HEK293 (cell line): ENCODE measurements at regions not wholly inside any gene's neighbourhood (a gene's known extent, or its start where the extent isn't known, plus 50 kb on each side); places are given as distances from the start of the nearest gene placed in this dataset.

Source experiments
- CTCF ChIA-PET: fragments of 350-600 bp; formaldehyde crosslinking; extraction: SDS; loops from one replicate; lab custom pipeline; 2021; ENCODE audit warnings: antibody characterized with exemption; lab: Yijun Ruan, JAX
- POLR2A ChIA-PET: fragments of 300-600 bp; formaldehyde crosslinking; extraction: SDS; loops from one replicate; lab custom pipeline; 2020; ENCODE audit warnings: antibody characterized with exemption, inconsistent platforms; lab: Yijun Ruan, JAX
- H3K27ac ChIP-seq: fragments of 200-500 bp; sonication (Bioruptor generic); 2 replicates; pipeline ENCODE4 v1.5.1; 2014; ENCODE audit warnings: low read depth, low read length, control low read depth, inconsistent platforms; ENCODE audit errors: extremely low read depth
- H3K36me3 ChIP-seq, 2 experiments: fragments of 200-500 bp in 1 of 2; sonication (Bioruptor generic) in 1 of 2; 1 replicate in 1 of 2; 2 replicates in 1 of 2; pipeline ENCODE4 v1.5.1; 2014 to 2017; ENCODE audit warnings: inconsistent platforms in 2 of 2, low read length in 2 of 2; ENCODE audit not compliant: control insufficient read depth in 2 of 2, insufficient read depth in 1 of 2
- H3K4me1 ChIP-seq: fragments of 200-500 bp; sonication (Bioruptor generic); 2 replicates; pipeline ENCODE4 v1.5.1; 2014; ENCODE audit warnings: mild to moderate bottlenecking, low read length, inconsistent platforms; ENCODE audit not compliant: control insufficient read depth, insufficient read depth
- H3K4me3 ChIP-seq: 2 replicates; pipeline ENCODE4 v1.5.1; 2011; ENCODE audit warnings: low read depth, mild to moderate bottlenecking, control low read depth, low read length, moderate library complexity
- H3K9me3 ChIP-seq: fragments of 200-500 bp; sonication (Bioruptor generic); 2 replicates; pipeline ENCODE4 v1.5.1; 2014; ENCODE audit warnings: low read depth, low read length, inconsistent platforms; ENCODE audit not compliant: control insufficient read depth, insufficient read depth
- ATF2 ChIP-seq: fragments of 450-650 bp; formaldehyde crosslinking; IDR thresholded peaks from 2 replicates; pipeline ENCODE4 v1.5.1; 2016; ENCODE audit warnings: missing biosample characterization, missing genetic modification characterization, low read depth
- CTCF ChIP-seq: fragments of 450-650 bp; formaldehyde crosslinking; IDR thresholded peaks from 2 replicates; pipeline ENCODE4 v1.5.1; 2016; ENCODE audit warnings: missing biosample characterization, missing genetic modification characterization
- KLF7 ChIP-seq: fragments of 450-650 bp; formaldehyde crosslinking; IDR thresholded peaks from 2 replicates; pipeline ENCODE4 v1.5.1; 2016; ENCODE audit warnings: missing biosample characterization, missing genetic modification characterization, borderline replicate concordance
- MEIS1 ChIP-seq: sonication (generic); formaldehyde crosslinking; IDR thresholded peaks from 2 replicates; pipeline ENCODE4 v1.8.1; 2022; ENCODE audit warnings: missing genetic modification reagents, mild to moderate bottlenecking, borderline replicate concordance
- SALL2 ChIP-seq: fragments of 450-650 bp; formaldehyde crosslinking; IDR thresholded peaks from 2 replicates; pipeline ENCODE4 v1.5.0; 2017; ENCODE audit warnings: missing biosample characterization, mild to moderate bottlenecking, missing genetic modification characterization, borderline replicate concordance
- TRIM28 ChIP-seq: IDR thresholded peaks from 2 replicates; pipeline ENCODE4 v1.6.1; 2011; ENCODE audit warnings: low read length, control low read depth, borderline replicate concordance
- ZBTB48 ChIP-seq: fragments of 450-650 bp; formaldehyde crosslinking; IDR thresholded peaks from 2 replicates; pipeline ENCODE4 v1.5.1; 2016; ENCODE audit warnings: missing biosample characterization, missing genetic modification characterization
- ZBTB7A ChIP-seq: fragments of 450-650 bp; formaldehyde crosslinking; IDR thresholded peaks from 2 replicates; pipeline ENCODE4 v1.5.1; 2016; ENCODE audit warnings: low read depth, missing biosample characterization, missing genetic modification characterization
- ZFP3 ChIP-seq: fragments of 450-650 bp; formaldehyde crosslinking; IDR thresholded peaks from 2 replicates; pipeline ENCODE4 v1.5.1; 2016; ENCODE audit warnings: low read depth, missing biosample characterization, missing genetic modification characterization
- ZFP37 ChIP-seq: fragments of 450-650 bp; formaldehyde crosslinking; IDR thresholded peaks from 2 replicates; pipeline ENCODE4 v1.5.1; 2016; ENCODE audit warnings: missing biosample characterization, missing genetic modification characterization
- ZNF266 ChIP-seq: fragments of 450-650 bp; formaldehyde crosslinking; IDR thresholded peaks from 2 replicates; pipeline ENCODE4 v1.5.1; 2016; ENCODE audit warnings: missing biosample characterization, missing genetic modification characterization, low read depth
- ZNF335 ChIP-seq: fragments of 450-650 bp; formaldehyde crosslinking; conservative IDR thresholded peaks from 2 replicates; pipeline ENCODE4 v1.5.1; 2016; ENCODE audit warnings: missing biosample characterization, missing genetic modification characterization
- ZNF350 ChIP-seq: fragments of 450-650 bp; formaldehyde crosslinking; IDR thresholded peaks from 2 replicates; pipeline ENCODE4 v1.5.0; 2017; ENCODE audit warnings: missing biosample characterization, mild to moderate bottlenecking, missing genetic modification characterization
- ZNF423 ChIP-seq: fragments of 450-650 bp; formaldehyde crosslinking; IDR thresholded peaks from 2 replicates; pipeline ENCODE4 v1.5.1; 2016; ENCODE audit warnings: missing biosample characterization, missing genetic modification characterization
- ZNF433 ChIP-seq: fragments of 450-650 bp; formaldehyde crosslinking; IDR thresholded peaks from 2 replicates; pipeline ENCODE4 v1.5.1; 2016; ENCODE audit warnings: missing biosample characterization, missing genetic modification characterization, low read depth
- ZNF501 ChIP-seq: fragments of 450-650 bp; formaldehyde crosslinking; IDR thresholded peaks from 2 replicates; pipeline ENCODE4 v1.5.1; 2016; ENCODE audit warnings: missing biosample characterization, missing genetic modification characterization
- ZNF513 ChIP-seq: fragments of 450-650 bp; IDR thresholded peaks from 2 replicates; pipeline ENCODE4 v1.5.1; 2018; ENCODE audit warnings: missing biosample characterization, missing genetic modification characterization
- ZNF521 ChIP-seq: fragments of 450-650 bp; formaldehyde crosslinking; IDR thresholded peaks from 2 replicates; pipeline ENCODE4 v1.5.1; 2017; ENCODE audit warnings: missing biosample characterization, mild to moderate bottlenecking, missing genetic modification characterization
- ZNF600 ChIP-seq: fragments of 450-650 bp; formaldehyde crosslinking; IDR thresholded peaks from 2 replicates; pipeline ENCODE4 v1.5.1; 2016; ENCODE audit warnings: missing biosample characterization, missing genetic modification characterization
- ZNF624 ChIP-seq: fragments of 450-650 bp; formaldehyde crosslinking; IDR thresholded peaks from 2 replicates; pipeline ENCODE4 v1.5.1; 2017; ENCODE audit warnings: missing biosample characterization, missing genetic modification characterization
- ZNF658 ChIP-seq: fragments of 450-650 bp; formaldehyde crosslinking; IDR thresholded peaks from 2 replicates; pipeline ENCODE4; 2016; ENCODE audit warnings: missing biosample characterization, missing genetic modification characterization
- ZNF660 ChIP-seq: fragments of 450-650 bp; IDR thresholded peaks from 2 replicates; pipeline ENCODE4 v1.5.1; 2018; ENCODE audit warnings: missing biosample characterization, mild to moderate bottlenecking, missing genetic modification characterization
- ZNF76 ChIP-seq: fragments of 450-650 bp; formaldehyde crosslinking; IDR thresholded peaks from 2 replicates; pipeline ENCODE4; 2016; ENCODE audit warnings: low read depth, missing biosample characterization, missing genetic modification characterization, borderline replicate concordance
- TF ChIP-seq, protein P1 (sequence below): fragments of 450-650 bp; formaldehyde crosslinking; IDR thresholded peaks from 2 replicates; pipeline ENCODE4; 2016; ENCODE audit warnings: missing biosample characterization, missing genetic modification characterization
- TF ChIP-seq, protein P2 (sequence below): fragments of 450-650 bp; formaldehyde crosslinking; IDR thresholded peaks from 2 replicates; pipeline ENCODE4 v1.5.1; 2016; ENCODE audit warnings: missing biosample characterization, missing genetic modification characterization
- TF ChIP-seq, protein P3 (sequence below): fragments of 450-650 bp; formaldehyde crosslinking; IDR thresholded peaks from 2 replicates; pipeline ENCODE4 v1.5.1; 2017; ENCODE audit warnings: missing biosample characterization, missing genetic modification characterization

- TF ChIP-seq ZNF266 (tag by site-specific recombination): no peak
- no peak for TF ChIP-seq ZBTB48 (tag by site-specific recombination)
- TF ChIP-seq ZNF521 (tag by site-specific recombination): no peak
- no peak for TF ChIP-seq MEIS1
- TF ChIP-seq ZNF624 (tag by site-specific recombination): no peak
- no peak for TF ChIP-seq SALL2 (tag by site-specific recombination)
- TF ChIP-seq KLF7: no peak
- no peak for TF ChIP-seq ZNF433 (tag by site-specific recombination)
- TF ChIP-seq ZNF335 (tag by site-specific recombination): no peak
- TF ChIP-seq, protein P1, sequence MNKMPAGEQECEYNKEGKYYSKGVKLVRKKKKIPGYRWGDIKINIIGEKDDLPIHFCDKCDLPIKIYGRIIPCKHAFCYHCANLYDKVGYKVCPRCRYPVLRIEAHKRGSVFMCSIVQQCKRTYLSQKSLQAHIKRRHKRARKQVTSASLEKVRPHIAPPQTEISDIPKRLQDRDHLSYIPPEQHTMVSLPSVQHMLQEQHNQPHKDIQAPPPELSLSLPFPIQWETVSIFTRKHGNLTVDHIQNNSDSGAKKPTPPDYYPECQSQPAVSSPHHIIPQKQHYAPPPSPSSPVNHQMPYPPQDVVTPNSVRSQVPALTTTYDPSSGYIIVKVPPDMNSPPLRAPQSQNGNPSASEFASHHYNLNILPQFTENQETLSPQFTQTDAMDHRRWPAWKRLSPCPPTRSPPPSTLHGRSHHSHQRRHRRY: no peak
- TF ChIP-seq, protein P2, sequence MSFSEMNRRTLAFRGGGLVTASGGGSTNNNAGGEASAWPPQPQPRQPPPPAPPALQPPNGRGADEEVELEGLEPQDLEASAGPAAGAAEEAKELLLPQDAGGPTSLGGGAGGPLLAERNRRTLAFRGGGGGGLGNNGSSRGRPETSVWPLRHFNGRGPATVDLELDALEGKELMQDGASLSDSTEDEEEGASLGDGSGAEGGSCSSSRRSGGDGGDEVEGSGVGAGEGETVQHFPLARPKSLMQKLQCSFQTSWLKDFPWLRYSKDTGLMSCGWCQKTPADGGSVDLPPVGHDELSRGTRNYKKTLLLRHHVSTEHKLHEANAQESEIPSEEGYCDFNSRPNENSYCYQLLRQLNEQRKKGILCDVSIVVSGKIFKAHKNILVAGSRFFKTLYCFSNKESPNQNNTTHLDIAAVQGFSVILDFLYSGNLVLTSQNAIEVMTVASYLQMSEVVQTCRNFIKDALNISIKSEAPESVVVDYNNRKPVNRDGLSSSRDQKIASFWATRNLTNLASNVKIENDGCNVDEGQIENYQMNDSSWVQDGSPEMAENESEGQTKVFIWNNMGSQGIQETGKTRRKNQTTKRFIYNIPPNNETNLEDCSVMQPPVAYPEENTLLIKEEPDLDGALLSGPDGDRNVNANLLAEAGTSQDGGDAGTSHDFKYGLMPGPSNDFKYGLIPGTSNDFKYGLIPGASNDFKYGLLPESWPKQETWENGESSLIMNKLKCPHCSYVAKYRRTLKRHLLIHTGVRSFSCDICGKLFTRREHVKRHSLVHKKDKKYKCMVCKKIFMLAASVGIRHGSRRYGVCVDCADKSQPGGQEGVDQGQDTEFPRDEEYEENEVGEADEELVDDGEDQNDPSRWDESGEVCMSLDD (tag by site-specific recombination): no peak
- TF ChIP-seq CTCF: no peak
- no peak for TF ChIP-seq ZNF76
- no peak for TF ChIP-seq ZNF513 (tag by site-specific recombination)
- TF ChIP-seq ZFP3 (tag by site-specific recombination): no peak
- no peak for TF ChIP-seq ZNF350
- TF ChIP-seq, all 188 proteins: peak for 0
- POLR2A ChIA-PET: no interaction called here
- CTCF ChIA-PET: interaction anchor here (0.5 kb wide), 1 partner anchor 184 kb away, joined by 3 read pairs; no protein-coding TSS in a partner anchor
- Histone ChIP-seq H3K36me3 (no peaks in the 10 kb centered on the region), H3K4me1 (no peaks in the 10 kb centered on the region), H3K27ac (no peak overlapping the region), H3K4me3 (no peak overlapping the region), H3K9me3 (no peaks in the 10 kb centered on the region)
Measured at GRCh38 chr9:115845648-115846312, 307.8 kb upstream of the PAPPA start.

GRCh38 chr9:115847216-115847615 lies 306.4 kb upstream of the PAPPA start:
- H3K4me1 ChIP-seq: no peaks in the 10 kb centered on the region
- no peak overlapping the region for H3K27ac ChIP-seq
- CTCF ChIA-PET: interaction anchor here (0.6 to 1.1 kb wide), 4 partner anchors 154 to 320 kb away, joined by 3 to 4 read pairs (median 3); no protein-coding TSS in a partner anchor
- H3K4me3 ChIP-seq: no peak overlapping the region
- POLR2A ChIA-PET: no interaction called here
- H3K9me3 ChIP-seq: no peaks in the 10 kb centered on the region
- no peaks in the 10 kb centered on the region for H3K36me3 ChIP-seq
- TF ChIP-seq ZNF600 (no peak), ZFP37 (tag by site-specific recombination) (no peak), TRIM28 (no peak), ZBTB7A (tag by site-specific recombination) (no peak), ATF2 (tag by site-specific recombination) (no peak), ZNF660 (tag by site-specific recombination) (no peak), ZNF658 (no peak), ZNF433 (tag by site-specific recombination) (no peak), ZNF423 (tag by site-specific recombination) (no peak), ZNF501 (tag by site-specific recombination) (no peak)
- TF ChIP-seq, protein P3, sequence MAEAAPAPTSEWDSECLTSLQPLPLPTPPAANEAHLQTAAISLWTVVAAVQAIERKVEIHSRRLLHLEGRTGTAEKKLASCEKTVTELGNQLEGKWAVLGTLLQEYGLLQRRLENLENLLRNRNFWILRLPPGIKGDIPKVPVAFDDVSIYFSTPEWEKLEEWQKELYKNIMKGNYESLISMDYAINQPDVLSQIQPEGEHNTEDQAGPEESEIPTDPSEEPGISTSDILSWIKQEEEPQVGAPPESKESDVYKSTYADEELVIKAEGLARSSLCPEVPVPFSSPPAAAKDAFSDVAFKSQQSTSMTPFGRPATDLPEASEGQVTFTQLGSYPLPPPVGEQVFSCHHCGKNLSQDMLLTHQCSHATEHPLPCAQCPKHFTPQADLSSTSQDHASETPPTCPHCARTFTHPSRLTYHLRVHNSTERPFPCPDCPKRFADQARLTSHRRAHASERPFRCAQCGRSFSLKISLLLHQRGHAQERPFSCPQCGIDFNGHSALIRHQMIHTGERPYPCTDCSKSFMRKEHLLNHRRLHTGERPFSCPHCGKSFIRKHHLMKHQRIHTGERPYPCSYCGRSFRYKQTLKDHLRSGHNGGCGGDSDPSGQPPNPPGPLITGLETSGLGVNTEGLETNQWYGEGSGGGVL: no peak
